GM18511 (cell line): ENCODE measurements at regions not wholly inside any gene's neighbourhood (a gene's known extent, or its start where the extent isn't known, plus 50 kb on each side); places are given as distances from the start of the nearest gene placed in this dataset.

Experiments used
- ATAC-seq: cut with Tn5 transposase; IDR thresholded peaks from one replicate; pipeline ENCODE4 v1.9.1; 2021; ENCODE audit warnings: mild to moderate bottlenecking, moderate library complexity; ENCODE audit not compliant: unreplicated experiment

DNA sequence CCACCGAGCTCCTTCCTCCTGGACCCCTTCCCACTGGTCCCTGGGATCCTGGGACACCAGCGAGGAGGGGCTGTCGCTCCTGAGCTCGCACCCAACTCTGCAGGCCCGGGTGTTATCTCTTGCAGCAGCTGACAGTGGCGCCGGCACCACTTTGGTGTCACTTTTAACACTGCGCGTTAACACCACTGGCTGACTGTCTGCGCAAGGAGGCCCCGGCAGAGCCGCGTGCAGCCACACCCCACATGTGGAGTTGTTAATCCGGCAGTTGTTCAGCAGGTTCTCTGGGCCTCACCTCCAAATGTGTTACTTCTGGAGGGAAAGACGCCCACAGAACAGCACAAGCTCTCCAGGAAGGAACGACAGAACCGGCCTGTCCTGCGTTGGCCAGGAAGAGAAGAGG, 155.0 kb upstream of the GLI2 start:
- no peak for ATAC-seq

DNA sequence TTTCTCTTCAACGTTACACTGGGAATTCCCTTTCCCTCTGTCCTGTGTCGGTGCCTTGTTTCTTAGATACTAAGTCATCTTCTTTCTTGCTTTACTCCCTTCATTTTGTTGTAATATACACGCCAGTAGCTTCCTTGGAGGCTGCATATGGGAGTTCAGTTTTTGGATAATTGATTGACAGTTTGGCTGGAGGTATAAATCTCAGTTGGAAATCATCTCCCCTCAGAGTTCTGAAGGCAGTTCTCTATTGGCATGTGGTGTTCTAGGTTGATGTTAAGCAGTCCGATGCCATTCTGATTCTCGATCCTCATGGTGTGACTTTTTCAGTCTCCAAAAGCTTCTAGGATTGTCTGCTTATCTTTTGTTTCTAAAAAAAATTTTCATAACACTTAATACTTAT, 152.5 kb upstream of the GLI2 start:
- ATAC-seq = no peak

DNA sequence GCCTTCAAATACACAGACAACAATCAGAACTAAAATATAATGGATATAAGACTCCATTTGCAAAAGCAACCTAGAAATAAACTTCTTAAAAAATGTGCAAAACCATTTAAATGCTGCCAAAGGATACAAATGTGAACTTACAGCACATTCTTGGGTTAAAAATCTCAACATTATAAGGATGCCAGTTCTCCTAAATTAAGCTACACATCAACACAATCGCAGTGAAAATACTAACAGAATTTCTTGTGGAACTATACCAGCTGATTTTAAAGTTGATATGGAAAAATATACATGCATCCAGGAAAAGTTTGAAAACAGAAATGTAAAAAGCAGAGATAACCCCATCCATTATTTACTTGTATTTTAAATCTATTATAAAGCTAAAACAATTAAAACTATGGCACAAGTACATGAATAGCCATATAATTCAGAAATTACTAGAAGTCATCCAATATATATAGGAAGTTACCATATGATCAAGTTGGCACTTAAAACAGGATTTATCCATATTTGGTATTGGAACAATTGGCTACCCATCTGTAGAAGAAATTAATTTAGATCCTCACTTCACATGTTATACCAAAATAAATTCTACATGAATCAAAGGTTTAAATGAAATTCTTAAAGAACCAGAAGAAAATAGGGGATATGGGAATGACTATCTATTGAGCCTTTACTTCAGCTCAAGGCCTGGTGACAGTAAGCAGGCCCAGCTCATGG, 151.7 kb upstream of the GLI2 start:
- ATAC-seq = no peak

DNA sequence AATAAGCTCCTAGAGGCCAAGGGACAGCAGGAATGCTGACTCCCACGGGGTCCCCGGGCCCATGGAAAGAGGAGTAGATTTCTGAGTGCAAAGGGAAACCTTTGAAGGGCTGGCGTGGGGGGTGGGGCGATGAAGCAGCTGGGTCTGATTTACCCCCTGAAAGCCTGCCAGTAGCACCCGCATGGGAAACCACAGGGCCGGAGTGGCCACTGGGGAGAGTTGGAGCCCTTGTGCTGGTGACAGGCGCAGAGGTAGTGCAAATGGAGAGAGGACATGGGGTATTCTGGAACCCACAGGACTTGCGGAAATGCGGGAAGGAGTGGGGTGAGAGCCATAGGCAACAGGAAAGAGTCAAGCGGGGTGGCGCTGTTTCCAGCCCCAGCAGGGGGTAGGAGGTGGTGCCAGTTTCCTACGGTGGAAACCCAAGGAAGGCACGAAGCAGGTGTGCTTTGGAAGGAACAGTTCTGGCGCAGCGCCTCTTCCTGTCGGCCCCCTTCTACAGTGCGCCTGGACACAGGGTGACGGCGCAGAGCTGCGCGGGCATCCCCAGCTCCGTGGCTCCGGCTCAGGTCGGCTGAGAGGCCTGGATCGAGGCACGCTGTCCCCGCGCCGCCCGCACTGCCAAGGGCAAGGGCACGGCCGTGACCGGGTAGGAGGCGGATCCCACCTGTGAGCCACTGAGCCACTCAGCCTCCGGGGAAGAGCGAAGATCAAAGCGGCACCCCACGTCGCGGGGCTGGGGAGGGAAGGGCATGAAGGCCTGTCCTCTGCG, 149.0 kb upstream of the GLI2 start:
- ATAC-seq = no peak

DNA sequence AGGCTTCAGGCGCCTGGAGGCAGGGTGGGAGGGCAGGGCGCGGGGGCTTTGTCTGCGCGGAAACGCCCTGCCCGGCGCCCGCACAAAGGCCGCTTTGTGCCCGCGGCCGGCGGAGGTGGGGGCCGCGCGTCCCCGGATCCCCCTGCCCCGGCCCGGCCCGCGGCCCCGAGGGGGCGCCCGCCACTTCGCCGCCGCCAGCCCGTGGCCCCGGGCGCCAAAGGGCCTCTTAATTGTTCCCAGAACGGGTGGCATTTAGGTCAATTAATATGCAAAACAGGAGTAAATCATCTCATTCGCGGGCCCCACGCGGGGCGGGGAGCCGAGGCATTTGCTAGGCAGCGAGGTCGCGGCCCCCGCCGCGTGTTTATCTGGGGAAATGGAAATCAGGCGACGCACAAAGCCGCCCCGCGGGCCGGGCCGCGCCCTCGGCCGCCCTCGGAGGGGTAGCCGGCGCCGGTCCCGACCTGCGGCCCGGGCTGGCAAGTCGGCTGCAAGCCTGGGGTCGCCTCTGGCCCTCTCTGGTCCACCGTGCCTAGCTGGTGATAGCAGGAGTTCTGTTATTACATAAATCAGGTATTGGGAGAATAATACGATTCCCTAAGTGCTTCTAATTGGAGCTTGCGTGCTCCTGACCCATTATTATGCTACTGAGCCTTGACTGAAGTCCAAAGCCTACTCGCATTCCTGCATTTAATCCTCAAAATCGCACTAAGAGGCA, 148.2 kb upstream of the GLI2 start:
- ATAC-seq = no peak

DNA sequence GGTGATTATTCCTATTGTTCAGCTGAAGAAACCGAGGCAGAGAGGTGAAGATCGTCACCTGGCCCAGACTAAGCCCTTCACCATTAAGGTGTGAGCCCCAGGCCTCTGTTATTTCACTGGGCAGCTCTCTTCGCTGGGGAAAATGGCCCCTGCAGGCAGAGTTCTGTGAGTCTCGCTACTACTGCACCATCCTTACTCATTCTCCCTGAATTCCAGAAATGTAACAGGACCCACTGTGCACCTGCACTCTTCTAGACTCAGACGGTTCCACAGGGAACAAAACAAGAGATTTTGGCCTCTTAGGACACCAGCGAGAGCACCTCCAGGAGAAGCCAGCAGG, 147.7 kb upstream of the GLI2 start:
- no peak for ATAC-seq

DNA sequence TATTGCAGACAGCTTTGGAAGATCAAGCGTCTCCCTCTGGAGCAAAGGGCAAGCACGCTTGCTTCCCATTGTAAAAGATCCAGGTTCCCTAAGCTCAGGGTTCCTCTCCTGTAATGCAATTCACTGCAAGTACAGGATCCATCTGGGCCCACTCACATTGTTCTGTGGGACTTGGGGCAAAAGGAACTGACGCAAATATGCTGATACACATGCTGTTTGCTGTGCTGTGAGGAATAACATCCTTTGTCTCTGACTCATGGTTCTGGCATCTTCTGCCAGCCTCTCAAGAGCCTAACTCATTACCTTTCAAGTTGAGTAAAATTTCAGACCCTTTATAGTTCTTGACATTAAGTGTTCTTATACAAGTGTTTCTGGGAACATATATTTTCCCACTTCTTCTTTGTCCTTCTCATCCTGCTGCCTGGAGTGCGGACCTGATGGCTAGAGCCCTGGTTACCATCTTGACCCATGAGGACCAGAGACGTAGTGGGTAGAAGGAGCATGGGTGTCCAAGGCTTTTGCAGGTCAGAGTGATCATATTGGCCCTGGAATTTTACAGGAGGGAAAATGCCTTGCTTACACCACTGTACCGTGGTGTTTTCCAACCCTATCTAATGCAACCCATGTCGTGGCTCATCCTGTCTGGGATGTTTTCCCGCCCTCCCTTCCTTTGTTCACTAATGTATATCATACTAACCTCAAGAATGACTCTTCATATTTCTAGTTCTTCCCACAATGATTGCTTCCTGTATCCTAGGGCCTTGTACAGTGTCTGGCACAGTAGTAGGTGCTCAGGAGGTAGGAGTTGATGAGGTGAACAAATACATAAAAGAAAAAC, 145.7 kb upstream of the GLI2 start:
- ATAC-seq = no peak

DNA sequence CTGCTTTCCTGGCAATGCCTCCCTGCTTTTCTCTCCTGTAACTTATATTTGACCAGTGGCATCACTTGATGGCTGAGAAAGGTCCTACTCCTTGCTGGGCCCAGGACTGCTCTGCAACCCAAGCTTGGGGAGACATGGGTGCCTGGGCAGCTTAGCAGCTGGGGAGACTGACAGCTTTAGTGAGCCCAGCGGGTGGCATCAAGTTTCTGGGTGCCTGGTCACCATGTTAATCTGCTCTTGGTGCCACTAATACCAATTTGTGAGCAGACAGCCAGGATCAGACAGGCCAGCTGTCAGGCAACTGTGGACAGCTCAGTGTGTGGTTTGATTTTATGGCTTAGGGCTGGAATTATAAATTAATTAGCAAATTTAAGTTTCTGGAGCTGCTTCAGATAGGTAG, 144.8 kb upstream of the GLI2 start:
- no peak for ATAC-seq

DNA sequence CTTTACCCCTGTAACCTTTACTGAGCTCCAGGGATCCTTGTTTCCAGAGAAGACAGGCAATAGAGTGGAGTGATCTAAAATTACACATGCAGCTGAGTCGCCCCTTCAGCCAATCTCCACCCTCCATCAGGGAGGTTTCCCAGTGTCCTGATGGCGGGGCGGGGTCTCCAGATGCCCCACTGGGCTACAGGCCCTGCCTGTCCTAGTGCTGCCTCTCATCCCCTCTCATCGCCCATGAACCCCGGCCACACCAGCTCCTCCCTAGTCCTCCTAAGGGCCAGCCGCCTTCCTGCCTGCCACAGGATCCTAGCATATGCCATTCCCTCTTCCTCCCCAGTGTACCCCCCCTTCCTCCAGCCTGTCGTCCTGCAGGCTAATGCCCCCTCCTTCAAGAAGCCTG, 144.1 kb upstream of the GLI2 start:
- no peak for ATAC-seq

DNA sequence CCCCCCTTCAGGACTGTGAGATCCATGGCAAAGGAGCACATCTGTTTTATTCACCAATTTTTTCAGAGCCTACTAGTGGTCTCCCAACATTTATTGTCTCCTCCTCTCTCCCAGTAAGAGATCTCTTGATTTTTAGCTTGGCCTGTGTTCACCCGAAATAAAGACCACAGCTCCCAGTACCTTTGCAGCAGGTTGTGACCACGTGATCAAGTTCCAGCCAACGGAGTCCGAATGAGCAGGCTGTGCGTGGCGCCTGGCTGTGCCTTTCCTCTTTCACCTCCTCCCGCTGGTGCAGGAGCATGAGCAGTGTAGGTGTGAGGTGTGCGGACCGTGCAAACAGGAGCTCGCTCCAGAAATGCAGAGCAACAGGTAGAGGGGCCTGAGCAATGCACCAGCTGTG, 143.6 kb upstream of the GLI2 start:
- no peak for ATAC-seq

DNA sequence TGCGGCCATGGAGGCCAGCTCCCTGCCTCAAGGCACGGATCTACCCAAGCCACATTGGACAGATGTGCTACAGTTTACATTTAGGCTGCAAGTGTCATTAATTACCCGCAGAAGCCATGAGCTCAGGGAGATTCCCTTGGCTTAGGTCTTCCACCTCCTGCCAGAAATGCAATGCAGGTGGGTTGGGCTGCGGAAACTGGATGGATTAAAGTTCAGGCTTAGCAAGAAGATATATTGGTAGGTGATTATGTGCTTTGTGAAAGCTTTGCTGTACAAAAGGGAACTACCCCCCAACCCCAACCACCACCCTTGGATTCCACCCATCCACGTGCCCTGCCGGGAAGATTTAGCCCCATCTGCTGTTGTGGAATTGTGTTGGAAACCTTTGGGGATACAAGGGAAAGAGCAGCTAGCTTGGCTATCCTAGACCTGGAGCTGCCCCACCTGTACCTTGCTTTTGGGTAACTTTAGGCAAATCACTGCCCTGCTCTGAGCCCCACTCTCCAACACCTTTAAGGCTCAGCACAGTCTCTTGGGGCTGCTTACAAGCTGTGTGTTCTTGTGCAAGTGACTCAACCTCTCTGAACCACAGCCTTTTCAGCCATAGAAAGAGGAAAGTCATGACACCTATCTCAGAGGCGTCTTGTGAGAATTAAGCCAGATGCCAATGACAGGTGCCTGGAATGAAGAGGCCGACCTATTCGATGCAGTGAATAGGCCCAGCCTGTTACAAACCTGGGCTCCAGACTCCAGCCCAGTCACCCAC, 141.6 kb upstream of the GLI2 start:
- ATAC-seq = no peak

DNA sequence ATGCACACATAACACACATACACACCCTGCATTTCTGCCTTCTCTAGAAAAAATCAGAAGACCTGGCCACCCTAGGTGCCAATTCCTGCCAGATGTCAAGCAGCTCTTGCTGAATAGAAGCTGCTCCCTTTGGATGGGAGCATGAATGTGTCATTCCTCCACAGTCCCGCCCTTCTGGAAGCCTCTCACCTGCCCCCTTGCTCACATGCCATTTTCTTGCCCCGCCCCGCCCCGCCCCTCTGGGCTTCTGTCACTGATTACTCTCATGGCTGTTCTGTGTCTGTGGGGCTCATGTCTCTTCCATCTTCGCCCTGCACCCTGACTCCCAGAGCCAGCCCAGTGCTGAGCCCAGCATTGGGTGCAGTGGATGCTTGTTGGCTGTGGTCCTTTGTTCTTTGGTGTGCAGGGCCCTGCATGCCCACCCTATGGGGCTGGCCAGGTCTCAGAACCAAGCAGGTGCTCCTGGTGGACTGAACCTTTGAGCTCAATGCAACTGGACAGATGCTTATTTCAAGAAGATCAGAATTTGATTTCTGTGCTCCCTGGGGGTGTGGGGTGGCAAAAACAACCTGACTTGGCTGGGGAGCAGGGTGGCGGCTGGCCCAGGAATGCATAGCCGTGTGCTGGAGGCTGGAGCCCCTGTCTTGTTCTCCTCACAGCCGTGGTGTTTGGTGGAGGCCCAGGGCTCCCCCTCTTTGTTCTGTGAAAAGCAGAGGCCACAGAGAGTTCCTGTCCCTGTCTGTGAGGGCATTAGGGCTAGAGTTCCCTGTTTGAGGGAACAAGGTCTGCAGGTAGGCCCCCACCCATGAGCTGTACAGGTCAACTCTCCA, 140.6 kb upstream of the GLI2 start:
- no peak for ATAC-seq

DNA sequence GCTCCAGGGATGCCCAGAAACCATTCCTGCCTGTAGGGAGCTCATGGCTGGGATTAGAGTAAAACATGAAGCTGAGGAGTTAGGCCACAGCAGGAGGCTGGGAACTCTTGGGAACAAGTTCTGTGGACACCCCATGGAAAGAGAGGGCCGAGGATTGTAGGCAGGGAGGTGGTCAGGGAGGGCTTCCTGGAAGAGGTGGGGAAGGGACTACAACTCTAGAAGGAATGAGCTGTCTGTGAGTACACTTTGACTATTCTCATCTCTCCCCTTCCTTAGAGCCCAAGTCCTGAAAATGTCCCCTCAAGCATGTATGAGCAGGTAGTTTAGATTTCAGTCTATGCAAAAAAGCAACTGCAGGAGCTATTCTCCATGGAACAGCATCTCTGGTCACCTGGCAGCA, 139.9 kb upstream of the GLI2 start:
- no peak for ATAC-seq

DNA sequence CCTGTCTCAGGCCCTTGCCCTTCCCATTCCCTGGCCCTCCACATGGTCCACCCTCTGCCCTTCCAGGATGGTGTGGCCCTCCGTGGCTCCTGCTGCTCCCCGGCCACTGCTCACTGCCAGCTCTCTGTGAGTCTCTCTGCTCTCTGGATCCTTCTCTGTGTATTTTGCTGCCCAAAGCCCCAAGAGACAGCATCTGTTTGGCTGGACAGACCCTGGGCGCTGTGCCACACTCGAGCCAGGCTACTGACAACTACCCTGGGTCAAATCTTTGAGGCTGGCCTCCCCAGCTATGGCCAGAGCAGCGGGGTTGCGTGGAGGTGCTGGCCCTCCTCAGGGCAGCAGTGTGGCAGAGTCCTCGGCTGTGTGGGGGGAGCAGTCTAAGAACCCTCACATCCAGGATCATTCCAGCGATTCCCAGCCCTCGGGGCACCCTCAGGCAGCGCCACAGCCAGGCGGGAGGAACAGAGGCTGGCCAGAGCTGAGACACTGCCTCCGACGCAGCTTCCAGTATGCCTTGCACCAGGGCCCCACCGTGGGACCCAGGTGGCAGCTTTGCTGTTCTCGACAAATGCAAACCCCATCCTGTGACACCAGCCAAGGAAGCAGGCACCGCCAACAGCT, 139.4 kb upstream of the GLI2 start:
- no peak for ATAC-seq

DNA sequence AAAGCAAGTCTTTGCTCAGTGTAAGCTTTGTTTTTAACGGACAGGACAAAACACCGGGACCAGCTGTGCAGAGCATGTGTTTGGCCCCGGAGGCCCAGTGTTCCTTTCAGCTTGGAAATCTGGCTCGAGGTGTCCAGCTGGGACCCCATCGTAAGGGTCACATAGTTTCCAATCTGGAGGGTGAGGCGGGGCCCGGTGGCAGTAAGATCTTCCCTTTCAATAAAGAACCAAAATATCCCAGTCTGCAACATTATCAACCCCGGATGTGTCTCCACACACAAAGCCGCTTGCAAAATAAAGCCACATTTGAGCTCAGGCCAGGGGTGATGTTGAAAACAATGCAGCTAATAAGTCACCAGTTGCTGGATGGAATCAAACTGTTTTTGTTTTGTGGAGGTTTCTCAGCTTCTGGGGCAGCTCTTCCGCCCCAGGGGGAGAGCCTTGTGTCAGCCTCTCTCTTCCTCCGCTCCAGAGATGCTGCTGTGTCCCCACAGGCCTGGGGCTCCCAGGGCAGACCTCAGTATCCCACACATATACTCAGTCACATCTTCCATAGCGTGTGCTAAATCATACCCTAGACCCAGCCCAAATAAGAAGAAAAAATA, 138.6 kb upstream of the GLI2 start:
- no peak for ATAC-seq

DNA sequence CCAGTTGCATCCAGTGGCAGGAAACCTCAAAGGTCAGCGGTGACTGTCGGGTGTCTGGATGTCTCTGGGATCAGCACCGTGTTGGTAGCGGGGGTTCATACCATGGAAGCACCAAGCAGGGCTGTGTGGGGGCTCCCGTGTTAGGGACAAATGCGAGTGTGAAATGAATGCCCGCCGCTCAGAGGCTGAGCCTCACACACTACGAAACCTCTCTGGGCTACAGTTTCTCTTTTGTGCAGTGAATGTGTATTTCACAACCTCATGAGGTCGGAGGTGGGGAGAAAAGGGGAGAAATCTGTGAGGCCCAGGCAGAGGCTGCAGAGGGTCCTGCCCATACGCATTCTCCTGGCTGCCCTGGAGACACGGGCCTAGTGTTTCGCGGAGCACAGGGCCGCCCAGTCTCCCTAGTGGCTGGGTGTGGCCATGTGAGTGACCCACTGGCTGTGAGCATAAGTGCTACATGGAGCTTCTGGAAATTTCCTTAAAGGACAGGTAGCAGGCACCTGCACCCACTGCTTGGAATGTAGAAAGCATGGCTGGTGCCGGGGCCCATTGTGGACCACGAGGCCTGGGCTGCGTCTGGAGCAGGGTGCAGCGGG, 138.0 kb upstream of the GLI2 start:
- no peak for ATAC-seq

DNA sequence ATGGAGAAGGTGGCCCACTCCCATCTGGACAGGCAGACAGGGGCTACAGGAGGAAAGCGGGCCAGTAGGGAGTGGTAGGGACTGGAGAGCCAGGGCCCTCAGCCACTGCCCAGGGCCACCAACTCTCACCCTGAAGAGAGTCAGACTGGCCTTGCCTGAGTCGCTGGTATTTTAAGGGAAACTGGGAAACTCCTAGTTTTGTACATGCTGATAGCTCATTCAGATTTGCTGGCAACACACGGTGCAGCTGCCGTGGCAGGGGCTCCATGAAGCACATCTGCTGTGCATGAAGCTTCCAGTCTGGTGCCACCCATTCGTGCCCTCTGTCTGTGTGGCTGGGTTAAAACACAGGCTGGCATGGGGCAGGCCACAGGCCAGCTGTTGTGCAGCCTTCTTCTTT, 137.3 kb upstream of the GLI2 start:
- no peak for ATAC-seq

DNA sequence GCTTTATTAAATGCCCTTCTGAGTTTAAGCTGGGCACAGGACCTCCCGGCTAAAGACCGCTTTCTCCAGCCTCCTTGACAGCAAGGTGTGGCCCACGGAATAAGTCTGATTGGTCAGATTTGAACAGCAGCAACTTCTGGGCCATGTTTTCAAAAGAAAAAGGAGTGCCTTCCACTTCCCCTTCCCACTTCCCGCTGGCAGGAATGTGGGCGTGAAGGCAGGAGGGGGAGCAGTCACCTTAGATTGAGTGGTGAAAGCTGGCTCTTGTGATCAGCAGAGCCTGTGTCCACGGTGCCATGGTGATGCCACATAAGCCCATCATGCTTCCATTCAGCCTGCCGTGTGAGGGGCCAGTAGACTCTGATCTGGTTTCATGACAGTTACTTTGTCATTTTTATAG, 136.6 kb upstream of the GLI2 start:
- no peak for ATAC-seq
